Epithelial cell of proximal tubule (primary cell): ENCODE measurements at regions not wholly inside any gene's neighbourhood (a gene's known extent, or its start where the extent isn't known, plus 50 kb on each side); places are given as distances from the start of the nearest gene placed in this dataset.
"Not testable (repeated sequence)": the region's sequence is repeated elsewhere in the genome, so short reads cannot be mapped to it uniquely, and the experiment has no call there.

Experiments used
- DNase-seq: peaks from one replicate; pipeline ENCODE4 v3.0.0-alpha.2; 2011; ENCODE audit warnings: low read depth
- H3K4me3 ChIP-seq: 2 replicates; pipeline ENCODE4 v1.5.1; 2011; ENCODE audit warnings: low read depth, mild to moderate bottlenecking, low read length
- CTCF ChIP-seq: conservative IDR thresholded peaks from 2 replicates; pipeline ENCODE4 v1.5.1; 2012; ENCODE audit warnings: low read depth, mild to moderate bottlenecking, low read length

GRCh38 chr7:10759120-10759519 is 214.6 kb upstream of the PHF14 start:
- H3K4me3 ChIP-seq: no peak overlapping the region
- TF ChIP-seq CTCF: no peak
- no peak for DNase-seq

GRCh38 chr7:10767771-10768170 is 205.9 kb upstream of the PHF14 start:
- H3K4me3 ChIP-seq: no peak overlapping the region
- no peak for TF ChIP-seq CTCF
- no peak for DNase-seq

- TF ChIP-seq CTCF: no peak
- no peak overlapping the region for H3K4me3 ChIP-seq
- no peak for DNase-seq
Measured at GRCh38 chr7:10770176-10770575, 203.5 kb upstream of the PHF14 start.

GRCh38 chr7:10773430-10773829 is 200.2 kb upstream of the PHF14 start:
- no peak for TF ChIP-seq CTCF
- no peak for DNase-seq

GRCh38 chr7:10779465-10780399 is 193.9 kb upstream of the PHF14 start:
- no peak overlapping the region for H3K4me3 ChIP-seq
- TF ChIP-seq CTCF: no peak
- DNase-seq: no peak

More at GRCh38 chr7:10773430-10773829, 200.2 kb upstream of the PHF14 start:
- no peak overlapping the region for H3K4me3 ChIP-seq

- TF ChIP-seq CTCF: no peak
- H3K4me3 ChIP-seq: no peak overlapping the region
- DNase-seq: no peak
Measured at GRCh38 chr7:10780400-10780747, 193.3 kb upstream of the PHF14 start.

GRCh38 chr7:10786976-10787375 is 186.7 kb upstream of the PHF14 start:
- not testable (repeated sequence) for H3K4me3 ChIP-seq, DNase-seq
